ENCODE measurements at regions not wholly inside any gene's neighbourhood (a gene's known extent, or its start where the extent isn't known, plus 50 kb on each side); places are given as distances from the start of the nearest gene placed in this dataset.

- no peak for DNase-seq
These were observed 123.2 kb upstream of the MAX start for GRCh38 chr14:65225299-65226159.

DNA sequence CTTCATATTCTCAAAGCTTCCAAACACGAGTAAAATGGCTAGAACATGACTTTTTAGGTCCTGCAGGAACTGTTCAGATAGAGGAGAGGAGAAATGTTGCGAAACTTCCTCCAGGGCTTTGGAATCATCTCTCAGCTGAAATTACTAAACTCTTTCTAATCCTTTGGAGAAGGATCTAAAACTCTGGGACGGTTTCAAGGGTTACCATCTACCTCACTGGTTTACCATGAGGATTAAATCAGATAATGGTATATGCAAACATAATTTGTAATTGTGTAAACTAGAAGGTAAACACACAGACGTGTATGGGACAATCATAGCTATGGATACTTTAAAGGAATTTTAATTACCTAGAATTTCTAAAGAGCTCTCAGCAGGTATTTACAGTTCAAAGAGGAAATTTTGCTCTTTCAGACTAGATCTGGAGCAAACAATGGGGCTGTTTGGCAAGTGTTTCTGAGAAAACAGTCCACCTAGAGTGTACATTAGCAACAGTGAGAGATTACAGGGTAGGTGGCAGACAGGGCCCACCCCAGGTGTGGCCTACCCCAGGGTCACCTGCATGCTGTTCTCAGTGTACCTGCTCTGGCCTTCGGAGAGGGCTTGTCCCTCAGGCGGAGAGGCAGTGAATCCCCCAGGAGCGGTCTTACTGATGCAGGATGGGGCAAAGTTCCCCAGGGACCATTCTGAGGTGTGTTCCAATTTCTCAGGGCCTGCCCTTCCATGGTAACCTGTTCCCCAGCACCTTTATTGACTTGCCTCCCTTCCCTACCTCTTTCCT, 124.7 kb upstream of the MAX start:
- DNase-seq: no peak

- DNase-seq: no peak
These were observed 126.1 kb upstream of the MAX start for GRCh38 chr14:65228436-65228835.

- DNase-seq: no peak
These were observed 126.8 kb upstream of the MAX start for GRCh38 chr14:65228956-65229747.

- no peak for DNase-seq
These were observed 127.7 kb upstream of the MAX start for GRCh38 chr14:65229748-65230728.

- no peak for DNase-seq
These were observed 129.1 kb upstream of the MAX start for GRCh38 chr14:65231286-65231980.

DNA sequence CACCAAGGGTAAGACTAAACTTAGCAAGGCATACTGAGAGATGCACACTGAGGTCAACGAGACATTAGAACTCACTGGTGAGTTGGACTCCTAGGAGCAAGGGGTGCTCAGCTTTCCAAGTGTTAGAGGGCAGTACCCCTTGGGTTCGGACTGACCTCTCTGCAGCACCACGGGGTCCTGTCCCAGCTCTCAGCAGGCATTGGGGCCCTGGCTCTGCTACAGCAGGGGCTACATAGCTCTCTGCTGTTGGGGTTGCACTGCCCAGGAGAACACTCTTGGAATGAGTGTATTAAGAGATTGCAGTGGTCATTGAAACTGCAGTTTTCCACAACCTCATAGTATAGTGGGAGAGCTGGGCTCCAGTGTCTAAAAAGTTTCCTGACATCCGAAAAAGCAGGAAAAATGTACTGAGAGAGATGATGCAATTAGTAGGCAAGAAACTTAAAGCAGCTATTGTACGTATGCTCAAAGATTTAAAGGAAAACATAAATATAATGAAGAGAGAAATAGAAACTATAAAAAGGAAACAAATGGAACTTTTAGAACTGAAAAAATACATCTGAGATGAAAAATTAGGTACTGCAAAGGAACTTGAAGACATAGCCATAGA, 132.5 kb upstream of the MAX start:
- no peak for DNase-seq

- DNase-seq: no peak
These were observed 134.9 kb upstream of the MAX start for GRCh38 chr14:65237023-65237814.

DNA sequence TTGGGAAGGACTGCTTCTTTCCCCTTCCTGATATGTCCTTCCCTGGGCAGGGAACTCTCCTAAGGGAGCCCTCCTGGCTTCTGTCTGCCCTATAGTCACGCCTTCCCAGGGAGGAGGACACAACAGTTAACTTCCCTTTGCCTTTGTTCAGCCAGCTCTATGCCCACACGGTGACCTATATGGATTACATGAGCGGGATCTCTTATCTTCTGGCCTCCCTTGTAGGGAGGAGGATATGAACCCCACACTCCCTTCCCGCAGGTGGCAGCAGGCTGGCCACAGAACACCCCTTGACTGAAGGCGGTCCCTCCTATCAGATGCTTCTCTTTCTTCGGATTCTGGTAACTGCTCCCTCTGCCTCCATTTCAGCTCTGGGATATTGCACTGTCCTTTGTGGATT, 135.6 kb upstream of the MAX start:
- DNase-seq: no peak

GRCh38 chr14:65238456-65238855, 136.1 kb upstream of the MAX start:
- no peak for DNase-seq

GRCh38 chr14:65239143-65239937, 137.0 kb upstream of the MAX start:
- no peak for DNase-seq

- no peak for DNase-seq
These were observed 137.6 kb upstream of the MAX start for GRCh38 chr14:65239938-65240296.

GRCh38 chr14:65241125-65241752, 138.9 kb upstream of the MAX start:
- no peak for DNase-seq

DNA sequence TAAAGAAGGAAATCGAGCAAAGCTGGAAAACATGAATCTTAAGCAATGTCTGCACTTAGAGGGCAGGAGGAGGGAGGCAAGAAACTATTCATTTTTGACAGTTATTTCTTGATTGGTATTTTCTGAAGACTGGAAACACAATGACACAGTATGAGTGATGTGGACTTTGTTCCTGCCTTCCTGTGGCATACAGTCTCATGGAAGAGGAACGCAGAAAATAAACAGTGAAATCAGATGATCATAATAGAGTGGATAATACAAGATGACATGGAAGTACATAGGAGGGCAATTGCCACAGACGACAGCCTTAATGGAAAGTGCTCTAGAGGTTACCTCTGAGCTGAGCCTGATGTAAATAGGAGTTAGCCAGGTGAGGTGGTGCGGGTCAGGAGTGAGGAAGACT, 140.4 kb upstream of the MAX start:
- DNase-seq: no peak

- no peak for DNase-seq
These were observed 141.6 kb upstream of the MAX start for GRCh38 chr14:65243766-65244442.

GRCh38 chr14:65249471-65250161, 147.3 kb upstream of the MAX start:
- no peak for DNase-seq

DNA sequence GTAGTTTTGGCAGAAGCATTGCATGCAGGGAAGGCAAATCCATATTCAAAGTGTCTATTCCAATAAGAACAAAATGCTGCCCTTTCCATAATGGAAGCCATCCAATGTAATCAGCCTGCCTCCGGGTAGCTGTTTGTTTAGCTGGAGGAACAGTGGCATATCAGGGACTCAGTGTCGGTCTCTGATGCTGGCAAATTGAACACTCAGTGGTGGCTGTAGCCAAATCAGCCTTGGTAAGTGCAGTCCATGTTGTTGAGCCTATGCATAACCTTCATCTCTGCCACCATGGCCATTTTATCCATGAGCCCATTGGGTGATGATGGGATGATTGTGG, 147.8 kb upstream of the MAX start:
- no peak for DNase-seq

GRCh38 chr14:65251213-65251612, 148.9 kb upstream of the MAX start:
- no peak for DNase-seq
